Neural cell (in vitro differentiated cells): ENCODE measurements at regions not wholly inside any gene's neighbourhood (a gene's known extent, or its start where the extent isn't known, plus 50 kb on each side); places are given as distances from the start of the nearest gene placed in this dataset.

ENCODE experiments used
- CTCF ChIP-seq: fragments of 450-650 bp; IDR thresholded peaks from 2 replicates; pipeline ENCODE4 v1.5.1; 2014; ENCODE audit warnings: antibody characterized with exemption, mild to moderate bottlenecking, moderate library complexity; ENCODE audit not compliant: poor library complexity, severe bottlenecking
- EZH2 ChIP-seq: fragments of 200-600, 300-800 bp; shearing (Covaris generic), sonication (generic); IDR thresholded peaks from 2 replicates; pipeline ENCODE4 v1.6.1; 2014; ENCODE audit warnings: antibody characterized with exemption, low read length, borderline replicate concordance, mild to moderate bottlenecking; ENCODE audit not compliant: insufficient read depth, poor library complexity, severe bottlenecking

DNA sequence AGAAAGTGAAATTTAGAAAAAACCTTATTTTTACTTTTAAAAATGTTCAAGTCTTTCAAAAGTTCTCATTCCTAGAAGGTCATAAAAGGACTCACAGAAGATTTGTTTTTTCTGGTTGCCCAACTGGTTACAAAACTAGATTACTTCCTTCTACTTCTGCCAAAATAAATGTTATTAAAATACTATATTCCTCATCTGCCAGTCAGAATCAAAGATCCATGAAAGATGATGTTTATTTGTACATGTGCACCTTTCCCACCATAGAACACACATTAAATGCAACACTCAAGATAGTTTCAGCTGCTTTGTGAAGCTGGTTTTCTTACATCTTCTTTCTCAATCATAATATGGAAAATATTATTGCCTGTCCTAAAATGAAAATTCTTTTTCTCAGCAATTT, 465.4 kb downstream of the ETV1 start:
- no peak for TF ChIP-seq EZH2
- TF ChIP-seq CTCF: no peak
